Stomach (tissue), 8 donors: ENCODE measurements at regions not wholly inside any gene's neighbourhood (a gene's known extent, or its start where the extent isn't known, plus 50 kb on each side); places are given as distances from the start of the nearest gene placed in this dataset.

Source experiments
- DNase-seq, 2 donors: peaks; one replicate each; pipeline versions ENCODE4 v3.0.0 to v3.0.0-alpha.2; 2013 to 2019
- H3K27ac ChIP-seq, 5 donors: fragments of 200-600 bp in 4 of 5; sonication (generic) in 4 of 5; one replicate each; pipeline ENCODE4 v1.5.1; 2013 to 2019; ENCODE audit warnings: mild to moderate bottlenecking in 1 of 5, moderate library complexity in 1 of 5
- H3K27me3 ChIP-seq, 3 donors: fragments of 200-600 bp; sonication (generic); one replicate each; pipeline ENCODE4 v1.5.1; 2017 to 2019; ENCODE audit warnings: mixed run types in 1 of 3
- H3K36me3 ChIP-seq, 4 donors: fragments of 200-600 bp; sonication (generic); 1 replicate in 3 of 4; 2 replicates in 1 of 4; pipeline ENCODE4 v1.5.1; 2016 to 2019
- H3K4me1 ChIP-seq, 4 donors: fragments of 200-600 bp; sonication (generic); one replicate each; pipeline ENCODE4 v1.5.1; 2016 to 2019
- H3K4me3 ChIP-seq, 4 donors: fragments of 200-600 bp; sonication (generic) in 3 of 4; one replicate each; pipeline ENCODE4 v1.5.1; 2016 to 2019; ENCODE audit warnings: mild to moderate bottlenecking in 1 of 4
- H3K9me3 ChIP-seq, 4 donors: fragments of 200-600 bp; sonication (generic); one replicate each; pipeline ENCODE4 v1.5.1; 2016 to 2019
- EP300 ChIP-seq: sonication (generic); formaldehyde crosslinking; IDR thresholded peaks from one replicate; pipeline ENCODE4 v1.6.1; 2017; ENCODE audit warnings: antibody characterized with exemption
- POLR2A ChIP-seq, 4 donors: fragments of 450-650 bp; IDR thresholded peaks; one replicate each; pipeline ENCODE4 v1.6.1; 2016; ENCODE audit warnings: antibody characterized with exemption in 4 of 4, control low read depth in 2 of 4, mild to moderate bottlenecking in 1 of 4, moderate library complexity in 1 of 4
- POLR2AphosphoS5 ChIP-seq, 3 donors: sonication (generic); formaldehyde crosslinking; IDR thresholded peaks; one replicate each; pipeline ENCODE4 v1.6.1; 2016; ENCODE audit warnings: antibody characterized with exemption in 3 of 3
- whole genome bisulfite sequencing, 5 donors: extraction: QIAGEN DNeasy Blood & Tissue Kit in 3 of 5; methylation state at CpG; one replicate each; pipeline versions ENCODE4 v1.1.5 to v1.1.7; 2013 to 2018; 5-methylcytosine and 5-hydroxymethylcytosine counted together
- intact Hi-C: fragments of 100-400 bp; cut with DNase I; formaldehyde crosslinking; loops from one replicate; pipeline ENCODE4 v1.15.1; 2023; ENCODE audit warnings: low total_unique reads
- TF ChIP-seq, protein P1 (sequence below), 7 experiments: fragments of 450-650 bp in 4 of 7; fragments of 200-600 bp in 3 of 7; sonication (generic) in 3 of 7; IDR thresholded peaks; one replicate each; pipeline ENCODE4 v1.5.1; 2016 to 2019; ENCODE audit warnings: antibody characterized with exemption in 7 of 7, control low read depth in 2 of 7, mild to moderate bottlenecking in 1 of 7
- donor health status: healthy with polysubstance abuse.
- donor health status: Bipolar disorder and iron deficiency.
- donor health status: healthy.

DNA sequence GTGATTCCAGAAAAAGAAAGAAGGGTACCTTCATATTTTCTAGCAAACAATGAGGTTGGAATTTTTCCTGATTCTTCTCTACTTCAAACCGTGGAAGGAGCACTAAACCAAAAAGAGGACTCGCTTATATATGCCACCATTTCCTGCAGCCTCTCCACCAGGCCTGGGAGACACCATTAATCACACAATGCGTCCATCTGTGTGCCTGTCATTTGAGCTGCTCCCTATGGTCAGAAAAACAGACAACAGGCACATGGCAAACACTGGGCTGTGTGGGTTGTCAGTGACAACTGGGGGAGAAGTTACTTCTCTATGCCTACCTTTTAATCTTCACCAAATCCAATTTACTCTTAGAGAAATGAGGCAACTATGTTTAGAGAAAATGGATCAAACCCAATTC is 71.9 kb downstream of the NR2F2 start:
- intact Hi-C loops: no loop called here
- WGBS, 5 donors: 60 to 72% (median 66%) methylated on average over 3 of the region's 3 CpGs
- TF ChIP-seq, protein P1, sequence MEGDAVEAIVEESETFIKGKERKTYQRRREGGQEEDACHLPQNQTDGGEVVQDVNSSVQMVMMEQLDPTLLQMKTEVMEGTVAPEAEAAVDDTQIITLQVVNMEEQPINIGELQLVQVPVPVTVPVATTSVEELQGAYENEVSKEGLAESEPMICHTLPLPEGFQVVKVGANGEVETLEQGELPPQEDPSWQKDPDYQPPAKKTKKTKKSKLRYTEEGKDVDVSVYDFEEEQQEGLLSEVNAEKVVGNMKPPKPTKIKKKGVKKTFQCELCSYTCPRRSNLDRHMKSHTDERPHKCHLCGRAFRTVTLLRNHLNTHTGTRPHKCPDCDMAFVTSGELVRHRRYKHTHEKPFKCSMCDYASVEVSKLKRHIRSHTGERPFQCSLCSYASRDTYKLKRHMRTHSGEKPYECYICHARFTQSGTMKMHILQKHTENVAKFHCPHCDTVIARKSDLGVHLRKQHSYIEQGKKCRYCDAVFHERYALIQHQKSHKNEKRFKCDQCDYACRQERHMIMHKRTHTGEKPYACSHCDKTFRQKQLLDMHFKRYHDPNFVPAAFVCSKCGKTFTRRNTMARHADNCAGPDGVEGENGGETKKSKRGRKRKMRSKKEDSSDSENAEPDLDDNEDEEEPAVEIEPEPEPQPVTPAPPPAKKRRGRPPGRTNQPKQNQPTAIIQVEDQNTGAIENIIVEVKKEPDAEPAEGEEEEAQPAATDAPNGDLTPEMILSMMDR (IDR thresholded peaks at IDR 0.05): no peak
- TF ChIP-seq POLR2A (IDR thresholded peaks at IDR 0.05) (no peak), POLR2AphosphoS5 (IDR thresholded peaks at IDR 0.05) (no peak), EP300 (no peak)
- Histone ChIP-seq H3K4me3 (no peak overlapping the region), H3K27me3 (no peaks in the 10 kb centered on the region), H3K36me3 (no peaks in the 10 kb centered on the region), H3K27ac (no peak overlapping the region), H3K4me1 (no peaks in the 10 kb centered on the region), H3K9me3 (no peaks in the 10 kb centered on the region)
- no peak for DNase-seq

DNA sequence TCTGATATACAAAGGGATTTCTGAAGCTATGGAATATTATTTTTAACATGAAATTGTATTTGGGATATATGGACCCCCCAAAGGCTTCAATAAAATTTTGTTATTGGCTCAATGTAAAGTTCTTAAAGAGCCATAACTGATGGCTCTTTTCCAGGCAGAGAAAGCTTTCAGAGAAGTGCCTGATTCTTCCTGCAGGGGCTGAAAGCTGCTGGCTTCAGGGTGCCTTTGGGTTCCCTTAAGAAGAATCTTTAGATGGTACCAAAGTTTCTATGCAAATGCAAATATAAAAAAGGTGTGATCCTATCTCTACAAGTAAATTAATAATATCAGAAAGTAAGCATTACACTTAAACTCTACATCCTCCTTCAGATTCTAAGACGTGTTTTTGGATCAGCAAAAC is 72.6 kb downstream of the NR2F2 start:
- H3K9me3 ChIP-seq: no peaks in the 10 kb centered on the region
- no peak overlapping the region for H3K27ac ChIP-seq
- WGBS, 5 donors: 34 to 69% (median 54%) methylated on average over 1 of the region's 1 CpG
- H3K27me3 ChIP-seq: peaks cover 0 to 5% (median 0%) of the 10 kb centered on the region in 3 donors
- no peak for DNase-seq
- no peaks in the 10 kb centered on the region for H3K36me3 ChIP-seq
- TF ChIP-seq EP300 (no peak), POLR2A (IDR thresholded peaks at IDR 0.05) (no peak), POLR2AphosphoS5 (IDR thresholded peaks at IDR 0.05) (no peak)
- TF ChIP-seq, protein P1 (IDR thresholded peaks at IDR 0.05): no peak
- H3K4me1 ChIP-seq: no peaks in the 10 kb centered on the region
- no peak overlapping the region for H3K4me3 ChIP-seq
- intact Hi-C loops: no loop called here

DNA sequence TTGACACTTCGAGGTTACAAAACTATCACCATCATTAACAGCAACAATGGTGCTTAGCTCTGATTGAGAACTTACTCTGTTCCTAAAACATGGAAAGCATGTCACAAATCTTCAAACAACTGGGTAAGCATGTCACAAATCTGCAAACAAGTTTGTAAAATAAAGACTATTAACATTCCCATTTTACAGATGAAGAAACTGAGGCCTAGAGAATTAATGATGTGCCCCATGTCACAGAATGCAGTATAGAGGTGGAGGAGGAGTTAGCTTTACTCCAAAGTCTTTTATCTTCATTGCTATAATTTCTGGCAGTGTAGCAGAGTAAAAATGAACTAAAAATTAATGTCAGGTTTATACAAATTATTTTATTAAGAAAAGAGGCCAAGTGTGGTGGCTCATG is 73.4 kb downstream of the NR2F2 start:
- Histone ChIP-seq H3K9me3 (no peaks in the 10 kb centered on the region), H3K27ac (no peak overlapping the region), H3K27me3 (peaks cover 0 to 14% (median 8%) of the 10 kb centered on the region in 3 donors), H3K4me1 (peaks cover 0 to 5% (median 2%) of the 10 kb centered on the region in 4 donors), H3K4me3 (no peak overlapping the region), H3K36me3 (no peaks in the 10 kb centered on the region)
- no peak for DNase-seq
- WGBS, 5 donors: 84 to 98% (median 88%) methylated on average over 1 of the region's 1 CpG
- TF ChIP-seq POLR2A (IDR thresholded peaks at IDR 0.05) (no peak), EP300 (no peak), POLR2AphosphoS5 (IDR thresholded peaks at IDR 0.05) (no peak)
- TF ChIP-seq, protein P1 (IDR thresholded peaks at IDR 0.05): no peak
- intact Hi-C loops: no loop called here

DNA sequence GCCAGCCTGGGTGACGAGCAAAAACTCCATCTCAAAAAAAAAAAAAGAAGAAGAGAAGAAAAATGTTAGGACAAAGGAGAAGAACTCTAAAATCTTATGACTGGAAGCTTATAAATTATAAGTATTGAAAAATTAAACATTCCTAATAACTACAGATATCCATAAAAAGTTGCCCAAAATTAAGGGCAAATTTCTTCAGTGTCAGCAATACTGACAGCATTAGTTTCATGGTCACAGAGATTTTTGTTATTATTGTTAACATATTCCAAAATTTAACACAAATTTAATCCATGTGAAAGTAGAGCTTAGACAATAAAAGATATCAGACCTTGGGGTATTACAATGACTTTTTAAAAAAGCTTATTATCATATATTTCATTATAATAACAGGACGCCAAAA is 74.1 kb downstream of the NR2F2 start:
- no peak for DNase-seq
- H3K27me3 ChIP-seq: peaks cover 0 to 20% (median 15%) of the 10 kb centered on the region in 3 donors
- no peak overlapping the region for H3K4me3 ChIP-seq
- H3K9me3 ChIP-seq: no peaks in the 10 kb centered on the region
- intact Hi-C loops: no loop called here
- peaks cover 4 to 11% (median 8%) of the 10 kb centered on the region in 4 donors for H3K4me1 ChIP-seq
- no peaks in the 10 kb centered on the region for H3K36me3 ChIP-seq
- no peak for TF ChIP-seq POLR2AphosphoS5 (IDR thresholded peaks at IDR 0.05)
- TF ChIP-seq EP300: no peak
- WGBS, 5 donors: 69 to 77% (median 73%) methylated on average over 2 of the region's 2 CpGs
- H3K27ac ChIP-seq: no peak overlapping the region

DNA sequence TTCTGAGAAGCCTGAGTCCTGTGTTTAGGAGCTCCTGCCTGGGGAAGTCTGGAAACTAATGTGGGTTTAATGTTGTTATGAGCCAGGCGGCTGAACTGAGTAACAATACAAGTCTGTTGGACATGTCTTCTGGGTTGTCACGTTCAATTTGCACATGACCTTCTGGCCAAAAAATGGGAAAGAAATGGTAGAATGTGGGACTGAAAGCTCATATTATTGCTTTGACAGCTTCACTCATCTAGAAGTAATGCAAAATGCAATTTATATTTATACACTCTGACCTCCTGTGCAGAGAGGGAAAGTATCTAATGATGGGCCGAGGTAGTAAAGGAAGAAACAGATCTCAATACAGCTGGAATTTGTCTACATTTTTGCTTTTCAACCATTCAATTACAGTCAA is 75.8 kb downstream of the NR2F2 start:
- no peaks in the 10 kb centered on the region for H3K36me3 ChIP-seq
- H3K4me3 ChIP-seq: no peak overlapping the region
- TF ChIP-seq POLR2A (IDR thresholded peaks at IDR 0.05): no peak
- TF ChIP-seq, protein P1 (IDR thresholded peaks at IDR 0.05): no peak
- TF ChIP-seq POLR2AphosphoS5 (IDR thresholded peaks at IDR 0.05): no peak
- TF ChIP-seq EP300: no peak
- H3K27me3 ChIP-seq: peaks cover 0 to 37% (median 31%) of the 10 kb centered on the region in 3 donors
- intact Hi-C loops: no loop called here
- H3K4me1 ChIP-seq: peaks cover 8 to 28% (median 20%) of the 10 kb centered on the region in 4 donors
- no peak overlapping the region for H3K27ac ChIP-seq
- H3K9me3 ChIP-seq: no peaks in the 10 kb centered on the region
- no peak for DNase-seq
- 89 to 96% (median 93%) methylated on average over 3 of the region's 3 CpGs for WGBS, 5 donors
